COLO829 (cell line): ENCODE measurements at regions not wholly inside any gene's neighbourhood (a gene's known extent, or its start where the extent isn't known, plus 50 kb on each side); places are given as distances from the start of the nearest gene placed in this dataset.

Experiments used
- DNase-seq: peaks from one replicate; pipeline ENCODE4 v3.0.0; 2012; ENCODE audit warnings: low spot score

DNA sequence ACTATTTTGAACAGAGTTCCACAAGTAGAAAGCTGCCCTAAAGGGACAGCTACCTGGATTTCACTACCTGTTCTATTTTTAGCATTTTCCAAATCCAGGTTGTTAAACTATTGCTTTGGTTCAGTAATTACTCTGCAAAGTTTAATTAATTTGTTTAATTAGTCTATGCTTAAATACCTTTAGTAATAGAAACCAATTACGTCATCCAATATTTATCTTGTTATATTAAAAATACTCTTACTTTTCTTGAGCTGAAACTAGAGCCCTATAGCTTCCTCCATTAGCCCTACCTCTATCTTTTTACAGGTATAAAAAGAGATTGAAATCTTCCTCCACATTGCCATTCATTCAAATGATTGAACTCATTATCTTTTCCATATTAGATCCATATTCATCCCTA lies 514.6 kb downstream of the DSC3 start:
- no peak for DNase-seq

- DNase-seq, result peak; percentile 1
Measured at GRCh38 chr18:30527226-30527625, 515.3 kb downstream of the DSC3 start.

DNA sequence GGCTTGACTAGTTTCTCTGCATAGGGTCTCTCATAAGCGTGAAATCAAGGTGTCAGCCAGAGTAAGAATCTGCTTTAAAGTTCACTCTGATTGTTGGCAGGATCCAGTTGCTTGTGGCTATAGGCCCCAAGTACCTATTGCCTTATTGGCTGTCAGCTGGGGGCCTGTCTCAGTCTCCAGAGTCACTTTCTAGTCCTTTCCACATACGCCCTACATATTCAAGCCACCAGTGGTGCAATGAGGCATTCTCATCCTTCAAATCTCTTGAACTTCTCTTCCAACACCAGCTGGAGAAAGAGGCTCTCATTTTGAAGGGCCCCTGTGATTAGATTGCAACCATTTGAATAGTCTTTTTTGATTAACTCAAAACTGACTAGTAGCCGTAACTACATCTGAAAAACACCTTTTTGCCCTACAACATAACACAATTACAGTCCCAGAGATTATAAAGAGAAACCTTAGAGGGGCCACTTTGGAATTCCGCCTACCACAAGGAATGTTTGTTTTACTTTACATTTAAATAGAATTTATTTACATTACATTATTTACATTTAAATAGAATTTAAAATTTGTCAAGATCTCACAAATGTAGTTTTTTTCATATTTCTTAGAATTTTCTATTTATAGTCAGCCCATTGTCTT lies 520.1 kb downstream of the DSC3 start:
- no peak for DNase-seq

GRCh38 chr18:30514059-30514458 lies 528.5 kb downstream of the DSC3 start:
- no peak for DNase-seq

- no peak for DNase-seq
Measured at GRCh38 chr18:30512872-30513271, 529.7 kb downstream of the DSC3 start.

DNA sequence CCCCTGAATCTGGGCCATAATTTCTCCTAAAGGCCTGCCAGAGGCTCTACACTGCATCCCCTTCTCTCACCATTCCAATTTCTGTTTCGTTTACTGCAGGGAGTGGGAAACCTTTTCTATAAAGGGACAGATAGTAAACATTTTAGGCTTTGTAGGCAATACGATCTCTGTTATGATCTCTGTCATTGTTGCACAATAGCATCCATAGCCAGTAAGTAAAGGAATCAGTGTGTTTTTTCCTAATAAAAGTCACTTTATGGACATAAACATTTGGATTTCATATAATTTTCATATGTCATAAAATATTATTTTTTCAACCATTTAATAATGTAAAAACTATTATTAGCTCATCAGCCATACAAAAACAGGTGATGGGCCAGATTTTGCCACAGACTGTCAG lies 531.7 kb downstream of the DSC3 start:
- DNase-seq, result no peak

- DNase-seq, result no peak
Measured at GRCh38 chr18:30501594-30501993, 540.9 kb downstream of the DSC3 start.

GRCh38 chr18:30500240-30500945 lies 542.1 kb downstream of the DSC3 start:
- no peak for DNase-seq

- no peak for DNase-seq
Measured at GRCh38 chr18:30499721-30500120, 542.8 kb downstream of the DSC3 start.

- no peak for DNase-seq
Measured at GRCh38 chr18:30492552-30493129, 549.9 kb downstream of the DSC3 start.

DNA sequence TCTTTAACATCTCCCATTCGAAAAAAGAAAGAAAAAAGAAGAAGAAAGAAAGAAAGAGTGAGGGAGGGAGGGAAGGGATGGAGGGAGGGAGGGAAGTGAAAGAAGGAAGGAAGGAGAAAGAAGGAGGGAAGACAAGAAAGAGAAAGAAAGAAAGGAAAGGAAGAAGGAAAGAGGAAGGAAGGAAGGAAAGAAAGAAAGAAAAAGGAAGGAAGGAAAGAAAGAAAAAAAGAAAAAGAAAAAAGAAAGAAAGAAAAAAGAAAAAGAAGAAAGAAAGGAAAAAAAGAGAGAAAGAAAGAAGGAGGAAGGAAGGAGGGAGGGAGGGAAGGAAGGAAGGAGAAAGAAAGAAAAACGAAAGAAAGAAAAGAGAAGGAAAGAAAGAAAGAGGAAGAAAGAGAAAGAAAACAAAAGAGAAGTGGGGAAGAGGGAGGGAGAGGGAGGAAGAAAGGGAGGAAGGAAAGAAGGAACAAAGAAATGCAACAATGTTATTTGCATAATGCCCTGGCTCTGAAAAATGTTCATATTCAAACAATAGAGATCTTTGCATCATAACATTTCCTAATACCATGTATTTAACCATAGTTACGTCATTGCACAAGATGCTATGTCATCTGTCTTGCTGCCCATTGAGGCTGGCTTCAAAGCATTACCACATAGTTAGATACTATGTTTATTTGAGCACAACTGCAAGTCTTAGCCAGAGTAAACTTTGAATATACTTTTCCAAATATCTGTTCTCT lies 550.6 kb downstream of the DSC3 start:
- DNase-seq, result no peak

- DNase-seq, result no peak
Measured at GRCh38 chr18:30489890-30490643, 552.5 kb downstream of the DSC3 start.

DNA sequence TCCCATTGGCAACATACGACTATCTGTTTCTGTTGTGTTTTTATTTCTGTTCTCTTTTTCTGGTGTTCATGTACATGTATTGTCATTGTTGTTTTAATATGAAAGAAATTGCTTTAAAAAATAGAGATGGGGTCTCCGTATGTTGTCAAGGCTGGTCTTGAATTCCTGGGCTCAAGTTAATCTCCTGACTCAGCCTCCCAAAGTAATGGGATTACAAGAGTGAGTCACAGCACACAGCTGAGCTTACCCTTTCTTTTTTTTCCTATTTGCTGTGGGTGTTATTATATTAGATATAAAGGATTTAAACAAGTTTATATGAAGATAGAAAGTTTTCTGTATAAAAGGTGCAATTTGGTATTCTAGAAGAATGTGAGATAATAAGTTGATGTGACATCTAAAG lies 554.6 kb downstream of the DSC3 start:
- DNase-seq, result no peak

DNA sequence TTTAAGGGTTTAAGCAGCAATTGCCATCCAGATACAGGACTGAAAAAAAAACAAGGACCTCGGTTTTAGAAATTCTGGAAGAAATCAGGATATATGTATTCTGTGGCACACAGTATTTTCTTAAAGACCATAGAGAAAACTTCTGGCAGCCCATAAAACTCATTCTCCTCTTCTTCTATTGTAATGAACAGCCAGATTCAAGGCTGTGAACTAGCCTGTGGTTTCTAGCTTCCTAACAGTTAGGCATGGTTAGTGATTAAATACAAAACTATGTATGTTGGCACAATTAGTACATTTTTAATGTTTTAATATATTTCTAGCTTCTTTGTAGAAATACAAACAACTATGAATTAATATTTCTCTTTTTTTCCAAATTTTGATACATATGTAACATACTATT lies 555.7 kb downstream of the DSC3 start:
- no peak for DNase-seq

- DNase-seq, result no peak
Measured at GRCh38 chr18:30485078-30485477, 557.5 kb downstream of the DSC3 start.

GRCh38 chr18:30481871-30482270 lies 560.7 kb downstream of the DSC3 start:
- DNase-seq, result no peak

- no peak for DNase-seq
Measured at GRCh38 chr18:30469091-30469490, 573.5 kb downstream of the DSC3 start.

GRCh38 chr18:30465096-30465495 lies 577.4 kb downstream of the DSC3 start:
- peak; percentile 1 for DNase-seq

DNA sequence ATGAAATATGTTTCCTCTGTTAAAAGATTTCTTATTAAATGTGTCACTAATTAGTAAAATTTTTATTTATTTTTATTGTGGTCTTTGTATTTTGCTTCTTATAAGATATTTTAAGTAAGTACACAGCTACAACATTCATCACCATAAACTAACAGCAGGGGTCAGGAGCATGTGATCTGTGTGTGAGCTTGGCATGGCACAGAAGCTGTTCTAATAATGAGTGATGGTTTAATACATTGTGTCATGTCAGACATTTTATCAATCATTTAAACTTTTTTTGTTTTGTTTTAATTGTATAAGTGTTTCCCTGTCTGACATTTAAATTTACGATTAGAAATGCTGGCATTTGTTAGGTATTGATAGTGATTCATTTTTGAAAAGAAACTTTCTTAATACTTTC lies 585.4 kb downstream of the DSC3 start:
- no peak for DNase-seq

DNA sequence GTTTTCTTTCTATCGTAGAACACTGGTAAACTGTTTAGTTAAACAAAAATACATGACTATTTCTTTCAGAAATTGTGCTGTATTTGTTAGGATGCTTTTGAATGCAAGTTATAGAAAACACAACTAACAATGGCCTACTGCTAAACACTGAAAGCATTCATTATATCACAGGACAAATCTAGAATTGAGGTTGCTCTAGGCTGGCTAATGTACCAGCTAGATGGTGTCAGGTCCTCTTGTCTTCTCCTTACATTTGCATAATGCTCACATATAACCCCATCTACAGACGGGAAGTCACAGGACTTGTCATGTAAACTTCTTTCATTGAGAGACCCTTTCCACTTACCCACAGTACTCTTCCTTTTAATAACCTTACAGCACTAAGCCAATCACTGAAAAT lies 586.8 kb downstream of the DSC3 start:
- DNase-seq, result peak; percentile 4

DNA sequence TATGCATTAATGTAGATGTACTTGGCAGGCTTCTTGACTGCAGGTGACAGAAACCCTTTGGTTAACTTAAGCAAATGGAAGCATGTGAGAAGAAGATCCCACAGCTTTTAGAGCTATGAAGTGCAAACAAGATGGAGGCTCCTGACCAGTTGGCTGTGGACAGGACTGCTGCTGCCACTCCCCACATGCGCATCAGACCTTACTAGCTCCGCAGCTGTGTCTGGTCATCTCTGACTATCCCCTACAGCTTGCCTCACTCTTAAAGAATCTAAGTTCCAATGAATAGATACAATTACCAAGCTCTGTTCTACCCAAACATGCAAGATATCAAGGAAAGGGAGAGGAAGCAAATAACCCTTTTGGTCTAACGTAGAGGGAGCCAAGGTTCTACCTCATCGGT lies 587.6 kb downstream of the DSC3 start:
- no peak for DNase-seq

DNA sequence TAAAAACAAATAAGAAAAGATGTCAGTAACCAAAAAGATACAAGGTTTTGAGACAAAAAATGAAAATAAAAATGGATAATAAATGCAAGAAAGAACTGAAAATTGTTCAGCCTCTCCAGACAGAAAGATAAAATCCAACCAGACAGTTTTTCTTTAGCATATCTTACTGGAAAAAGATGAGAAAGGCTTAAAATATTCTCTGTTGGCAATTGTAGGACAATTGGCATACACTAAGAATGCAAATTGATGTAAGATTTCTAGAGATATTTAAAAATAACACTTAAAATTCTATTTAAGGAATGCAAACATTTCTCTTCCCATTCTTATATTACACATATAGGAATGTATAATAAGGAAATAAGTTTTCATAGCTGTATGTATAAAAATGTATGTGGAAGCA lies 590.6 kb downstream of the DSC3 start:
- DNase-seq, result no peak
